ENCODE measurements at regions not wholly inside any gene's neighbourhood (a gene's known extent, or its start where the extent isn't known, plus 50 kb on each side); places are given as distances from the start of the nearest gene placed in this dataset.
"Not testable (repeated sequence)": the region's sequence is repeated elsewhere in the genome, so short reads cannot be mapped to it uniquely, and the experiment has no call there.

DNA sequence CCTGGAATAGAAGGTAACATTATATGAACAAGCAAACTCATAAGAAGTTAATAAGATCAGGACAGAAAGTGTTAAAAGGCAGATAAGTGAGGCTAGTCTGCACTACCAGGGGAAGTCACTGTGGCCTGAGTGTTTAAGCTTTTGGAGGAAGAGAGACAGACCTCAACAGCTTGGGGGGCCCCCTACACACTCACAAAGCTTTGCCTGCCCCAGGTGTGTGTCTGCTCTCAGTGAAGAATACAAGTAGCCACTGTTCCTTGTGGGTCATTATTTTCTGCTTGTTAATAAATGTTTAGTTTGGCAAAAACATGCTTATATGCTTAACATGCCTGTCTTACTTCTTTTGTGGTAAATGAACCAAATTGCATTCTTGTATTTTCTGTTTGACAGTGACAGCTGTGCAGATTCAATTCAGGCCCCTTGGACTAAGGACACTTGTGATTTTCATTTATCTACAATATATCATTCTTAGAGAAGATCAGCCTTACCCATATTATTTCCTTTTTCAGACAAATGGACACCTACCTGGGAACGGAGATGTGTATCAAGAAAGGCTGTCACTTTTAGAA lies 50.7 kb upstream of the C12orf71 start:
- H3K4me3 ChIP-seq (ENCODE audit: low read depth, low read length): no peak overlapping the region
- no peak for TF ChIP-seq CTCF (IDR thresholded peaks at IDR 0.05; ENCODE audit: borderline replicate concordance, insufficient read depth, low read depth, low read length)

DNA sequence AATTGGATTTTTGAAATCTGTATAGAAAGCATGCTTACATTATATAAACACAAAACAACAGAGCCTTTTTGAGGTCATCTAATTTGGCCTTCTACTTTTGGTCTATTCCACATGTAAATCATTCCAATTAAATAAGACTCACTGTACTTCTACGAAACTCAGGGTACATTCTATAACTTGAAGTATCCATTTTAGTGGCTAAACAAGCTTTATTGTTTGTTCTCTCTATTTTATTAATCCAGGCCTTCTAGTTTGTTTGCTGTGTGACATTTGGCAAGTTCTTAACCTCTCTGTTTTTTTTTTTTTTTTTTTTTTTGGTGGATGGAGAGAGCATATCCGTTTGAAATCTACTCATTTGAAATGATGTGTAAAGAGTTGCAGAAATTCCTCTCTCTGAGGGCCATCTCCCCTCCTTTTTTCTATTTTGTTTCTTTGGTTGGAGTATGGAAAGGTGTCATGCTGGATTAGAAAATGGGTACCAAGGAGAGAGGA lies 58.1 kb upstream of the C12orf71 start:
- no peak overlapping the region for H3K4me3 ChIP-seq (ENCODE audit: low read depth, low read length)

DNA sequence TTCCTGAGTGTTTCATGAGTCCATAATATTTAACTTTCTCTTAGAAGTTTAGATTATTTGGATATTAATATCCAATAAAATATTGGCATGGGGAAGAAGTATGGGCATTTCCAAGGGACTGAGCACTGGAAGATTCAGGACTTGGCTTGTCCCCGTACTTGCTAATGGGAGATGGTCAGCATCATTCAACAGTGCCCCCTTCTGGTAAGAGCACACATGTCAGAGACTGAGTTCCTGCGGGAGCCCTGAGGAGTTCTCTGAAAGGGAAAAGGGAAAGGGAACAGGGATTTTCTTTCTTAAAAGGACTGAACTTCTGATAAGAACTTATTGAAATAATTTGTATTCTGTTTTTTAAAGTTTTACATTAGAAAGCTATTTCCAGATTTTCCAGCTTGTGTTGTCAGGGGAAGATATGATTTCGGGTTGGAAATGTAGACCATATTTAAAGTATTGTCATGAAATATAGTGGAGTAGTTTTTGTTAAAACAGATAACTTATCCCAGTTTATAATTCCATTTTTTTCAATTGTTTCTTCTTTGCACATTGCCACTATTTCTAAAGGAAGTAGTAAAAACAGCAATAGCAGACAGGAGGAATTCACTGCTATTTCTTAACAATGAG lies 59.8 kb upstream of the C12orf71 start:
- H3K4me3 ChIP-seq (ENCODE audit: low read depth, low read length): no peak overlapping the region
- TF ChIP-seq CTCF (IDR thresholded peaks at IDR 0.05; ENCODE audit: borderline replicate concordance, insufficient read depth, low read depth, low read length): peak; percentile 66

More for the DNA sequence above, 58.1 kb upstream of the C12orf71 start:
- TF ChIP-seq CTCF (IDR thresholded peaks at IDR 0.05; ENCODE audit: borderline replicate concordance, insufficient read depth, low read depth, low read length): no peak

GRCh38 chr12:27143256-27144069 lies 61.1 kb upstream of the C12orf71 start:
- no peak for TF ChIP-seq CTCF (IDR thresholded peaks at IDR 0.05; ENCODE audit: borderline replicate concordance, insufficient read depth, low read depth, low read length)
- no peak overlapping the region for H3K4me3 ChIP-seq (ENCODE audit: low read depth, low read length)

GRCh38 chr12:27145725-27146124 lies 63.3 kb upstream of the C12orf71 start:
- H3K4me3 ChIP-seq (ENCODE audit: low read depth, low read length): not testable (repeated sequence)

DNA sequence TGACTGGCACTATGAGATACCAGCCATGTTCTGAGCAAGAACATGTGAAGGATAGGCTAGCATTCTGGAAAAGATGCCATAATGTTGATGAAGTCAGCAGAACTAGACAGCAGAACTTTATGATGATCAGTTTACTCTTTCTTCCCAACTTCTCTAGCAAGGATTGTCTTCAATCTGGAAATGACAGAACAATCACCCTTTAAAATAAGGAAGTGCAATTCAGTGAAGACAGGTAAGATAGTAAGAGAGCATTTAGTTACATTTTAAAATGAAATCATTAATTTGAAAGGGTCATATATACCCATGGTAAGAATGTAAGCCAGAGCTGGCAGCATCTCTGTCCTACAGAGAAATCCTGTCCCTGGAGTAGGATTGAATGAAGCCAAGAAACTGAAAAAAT lies 66.0 kb upstream of the C12orf71 start:
- H3K4me3 ChIP-seq (ENCODE audit: low read depth, low read length): no peak overlapping the region
- TF ChIP-seq CTCF (IDR thresholded peaks at IDR 0.05; ENCODE audit: borderline replicate concordance, insufficient read depth, low read depth, low read length): no peak

GRCh38 chr12:27148791-27149190 lies 66.4 kb upstream of the C12orf71 start:
- no peak for TF ChIP-seq CTCF (IDR thresholded peaks at IDR 0.05; ENCODE audit: borderline replicate concordance, insufficient read depth, low read depth, low read length)
- no peak overlapping the region for H3K4me3 ChIP-seq (ENCODE audit: low read depth, low read length)
